GM04503 (cell line): ENCODE measurements at regions not wholly inside any gene's neighbourhood (a gene's known extent, or its start where the extent isn't known, plus 50 kb on each side); places are given as distances from the start of the nearest gene placed in this dataset.
"Not testable (repeated sequence)": the region's sequence is repeated elsewhere in the genome, so short reads cannot be mapped to it uniquely, and the experiment has no call there.

Source experiments
- DNase-seq: peaks from one replicate; pipeline ENCODE4 v3.0.0-alpha.2; 2012; ENCODE audit warnings: low read depth

DNA sequence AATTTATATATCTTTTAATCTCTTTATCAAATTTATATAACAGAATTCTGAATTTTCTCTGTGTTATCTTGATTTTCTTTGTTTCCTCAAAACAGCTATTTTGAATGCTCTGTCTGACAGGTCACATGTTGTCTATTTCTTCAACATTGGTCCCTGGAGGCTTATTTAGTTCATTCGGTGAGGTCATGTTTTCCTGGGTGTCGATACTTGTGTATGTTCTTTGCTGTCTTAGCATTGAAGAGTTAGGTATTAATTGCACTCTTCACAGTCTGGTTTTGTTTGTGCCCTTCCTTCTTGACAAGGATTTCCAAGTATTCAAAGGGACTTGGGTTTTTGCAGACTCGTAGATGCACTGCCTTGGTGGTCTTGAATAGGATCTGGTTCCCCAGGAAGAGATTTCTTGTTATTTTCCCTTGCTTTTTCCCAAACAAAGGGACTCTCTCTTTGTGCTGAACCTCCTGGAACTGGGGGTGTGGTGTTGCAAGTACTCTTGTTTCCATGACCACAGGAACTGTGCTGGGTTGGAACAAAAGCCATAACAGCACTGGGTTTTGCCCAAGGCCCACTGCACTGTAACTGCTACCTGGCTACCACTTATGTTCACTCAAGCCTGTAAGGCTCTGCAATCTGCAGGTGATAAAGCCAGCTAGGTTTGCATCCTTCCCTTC, 1483.0 kb downstream of the CDH8 start:
- DNase-seq = no peak

DNA sequence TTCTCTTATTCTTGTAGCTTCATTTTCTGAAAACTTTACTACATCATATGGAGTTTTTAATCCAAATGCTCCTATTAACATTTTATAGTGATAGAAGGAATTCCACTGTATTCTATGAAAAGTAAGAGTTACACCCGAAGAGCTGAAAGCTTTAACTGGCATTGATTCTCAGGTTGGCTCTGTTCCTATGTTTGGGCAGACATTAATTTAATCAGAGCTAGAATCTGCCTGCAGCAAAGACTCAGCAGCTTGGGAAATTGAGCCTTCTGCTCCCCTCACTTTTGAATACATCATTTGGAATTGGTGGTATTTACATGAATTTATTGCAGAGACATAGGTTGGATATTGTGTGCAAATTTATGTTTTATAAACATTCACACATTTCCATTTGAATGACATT, 1494.7 kb downstream of the CDH8 start:
- DNase-seq = no peak

DNA sequence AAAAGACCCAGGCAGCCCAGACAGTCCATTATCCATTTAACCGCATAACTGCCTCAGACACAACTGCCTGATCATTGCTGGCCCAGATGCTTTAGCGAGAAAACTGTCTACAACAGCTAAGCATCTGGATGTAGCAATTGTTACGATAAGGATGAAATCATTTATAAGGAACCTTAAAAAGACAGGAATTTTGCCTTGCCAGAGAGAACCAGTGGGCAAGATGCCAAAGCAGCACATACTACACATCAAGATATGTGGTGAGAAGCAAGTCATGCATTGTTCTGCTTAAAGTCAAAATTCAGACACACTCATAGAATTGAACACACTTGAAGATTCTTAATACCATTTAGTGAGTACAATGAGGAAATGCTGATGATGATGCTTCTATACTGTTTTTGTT, 1525.3 kb downstream of the CDH8 start:
- no peak for DNase-seq

DNA sequence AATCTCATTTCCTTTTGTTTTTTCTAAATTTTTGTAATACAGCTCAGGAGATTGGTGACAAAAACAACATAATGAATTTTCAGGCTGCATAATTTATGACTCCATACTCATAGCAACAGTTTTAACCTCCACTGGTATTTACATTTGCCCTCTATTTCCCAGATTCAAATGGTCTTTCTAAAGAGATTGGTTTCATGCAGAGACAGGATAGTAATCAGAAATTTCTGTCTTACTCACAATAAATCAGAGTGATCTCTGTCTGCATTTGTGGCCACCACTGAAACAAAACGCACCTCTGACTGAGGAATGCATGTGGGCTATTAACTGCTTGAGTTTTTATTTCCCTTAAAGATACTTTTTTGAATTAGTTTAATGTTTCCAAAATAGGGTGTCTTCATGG, 1526.0 kb downstream of the CDH8 start:
- no peak for DNase-seq

DNA sequence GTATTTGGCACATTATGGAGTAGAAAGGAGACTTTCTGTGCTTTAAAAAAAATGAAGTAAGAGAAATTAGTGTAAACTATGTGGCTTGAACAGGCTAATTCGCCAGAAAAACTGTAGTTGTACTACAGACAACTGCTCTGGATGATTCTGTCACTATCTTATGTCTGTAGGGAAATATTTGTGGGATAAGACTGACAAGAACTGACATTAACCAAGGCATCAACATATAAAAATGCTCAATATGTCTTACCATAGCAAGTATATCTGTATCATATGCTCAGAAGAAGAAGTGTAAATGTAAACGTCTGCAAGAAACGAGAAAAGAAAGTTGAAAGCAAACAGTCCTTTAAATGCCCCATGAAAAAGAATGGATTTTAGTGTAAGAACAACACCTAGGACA, 1545.0 kb downstream of the CDH8 start:
- no peak for DNase-seq

DNA sequence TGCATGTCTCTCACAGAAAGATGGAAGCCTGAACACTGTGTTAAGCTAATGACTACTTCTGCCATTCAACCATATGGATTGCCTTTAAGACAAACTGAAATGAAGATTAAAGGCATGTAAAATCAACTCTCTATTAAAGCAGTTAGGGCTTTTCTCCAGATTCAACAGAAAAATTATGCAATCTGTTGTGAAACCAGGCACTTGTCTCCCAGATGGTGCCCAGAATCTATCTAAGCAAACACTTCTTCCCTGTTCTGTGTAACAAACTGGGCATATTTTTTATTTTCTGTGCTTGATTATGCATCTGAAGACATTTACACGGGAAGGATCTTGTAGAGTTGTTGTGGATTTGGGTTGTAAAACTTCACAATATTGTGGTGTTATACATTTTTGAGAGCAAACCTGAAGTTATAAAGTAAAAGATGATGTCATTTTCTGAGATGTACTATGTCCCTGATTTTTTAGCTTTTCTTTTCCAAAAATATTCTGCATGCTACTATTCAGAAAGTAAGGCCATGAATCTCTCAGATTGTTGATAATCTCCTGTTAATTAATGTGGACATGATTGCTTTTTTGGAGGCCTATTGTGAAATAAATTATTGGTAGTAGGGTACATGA, 1550.3 kb downstream of the CDH8 start:
- no peak for DNase-seq

DNA sequence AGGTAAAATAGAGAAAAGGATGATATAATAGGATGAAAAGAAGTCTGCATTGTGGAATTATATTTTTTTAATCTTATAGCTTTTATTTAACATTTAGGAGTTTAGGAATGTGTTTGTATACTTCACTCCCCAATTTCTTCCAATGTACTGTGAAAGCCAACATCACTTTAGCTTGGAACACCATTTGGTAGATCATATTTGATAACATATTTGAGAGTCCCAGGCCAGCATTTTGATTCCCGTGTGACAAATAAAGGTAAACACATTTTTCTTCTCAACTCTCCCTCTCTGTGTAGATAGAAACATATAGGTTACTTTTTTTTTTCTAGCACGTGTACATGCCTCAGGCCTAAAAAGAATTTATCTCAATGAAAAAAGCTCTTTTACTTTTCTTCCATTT, 1551.3 kb downstream of the CDH8 start:
- DNase-seq = no peak

DNA sequence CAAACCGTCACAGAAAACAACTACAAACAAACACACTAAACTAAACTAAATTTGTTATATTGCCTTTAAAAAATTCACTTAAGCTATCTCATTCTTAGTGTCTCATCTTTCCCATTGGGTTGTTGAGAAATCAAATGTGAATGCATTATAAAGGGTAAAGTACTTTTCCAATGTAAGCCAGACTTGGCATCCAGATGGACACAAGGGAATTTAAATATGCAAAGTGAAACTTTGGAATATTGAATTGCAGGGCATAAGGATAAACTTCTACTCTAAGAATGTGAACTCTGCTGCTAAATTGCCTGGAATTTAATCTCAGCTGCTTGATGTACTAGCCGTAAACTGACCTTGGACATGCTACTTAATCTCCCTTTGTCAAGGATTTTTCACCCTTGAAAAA, 1554.6 kb downstream of the CDH8 start:
- no peak for DNase-seq

DNA sequence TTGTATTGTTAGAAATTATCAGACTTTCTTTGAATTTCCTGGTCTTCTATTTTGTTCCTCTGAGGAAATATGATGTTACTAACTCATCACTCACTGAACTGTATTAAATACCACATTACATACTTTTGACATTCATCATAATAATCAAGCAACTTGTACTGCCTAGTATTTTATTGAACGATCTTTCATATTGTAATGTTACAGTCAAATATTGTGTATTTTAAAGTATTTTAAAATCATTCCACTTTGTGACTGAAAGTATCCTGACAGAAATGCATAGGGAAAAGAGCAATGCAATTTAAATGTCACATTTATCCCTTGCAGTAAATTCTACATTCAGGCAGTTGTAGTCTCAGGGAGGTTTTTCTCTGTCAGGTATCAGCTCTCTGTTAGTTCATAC, 1557.4 kb downstream of the CDH8 start:
- no peak for DNase-seq

DNA sequence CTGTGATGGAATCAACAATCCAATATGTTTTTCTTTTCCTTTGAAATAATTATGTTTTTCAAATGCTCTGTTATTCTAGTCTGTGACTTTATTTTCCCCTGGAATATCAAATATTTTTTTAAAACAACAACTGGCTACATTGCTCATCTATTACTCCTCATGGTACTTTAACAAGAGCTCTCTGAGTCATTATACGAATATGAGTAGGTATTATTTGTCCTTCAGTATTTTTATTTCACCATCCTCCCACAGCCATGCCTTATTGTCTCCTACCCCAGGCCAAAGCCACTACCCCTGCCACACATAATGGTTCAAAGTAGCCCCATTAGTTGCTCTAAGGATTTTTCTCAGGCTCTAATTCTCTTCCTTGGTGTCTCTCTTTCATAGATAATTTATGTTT, 1572.3 kb downstream of the CDH8 start:
- no peak for DNase-seq

DNA sequence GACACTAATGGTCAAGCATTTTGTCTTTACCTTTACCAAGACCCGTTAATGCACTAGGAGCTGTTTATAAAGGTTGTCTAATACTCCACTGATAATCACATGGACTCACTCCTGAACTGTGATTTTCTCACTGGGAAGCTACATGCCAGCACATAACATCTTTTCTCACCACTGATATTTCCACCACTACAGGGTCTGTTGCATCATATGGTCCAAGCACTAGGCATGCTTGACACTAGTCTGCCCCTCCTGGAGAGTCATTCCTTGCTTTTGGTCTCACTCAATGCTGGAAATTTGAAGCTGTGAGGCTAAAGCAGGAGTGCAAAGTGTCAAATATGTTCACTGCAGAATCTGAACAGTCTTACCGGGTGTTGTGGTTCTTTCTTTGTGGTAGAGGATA, 1576.8 kb downstream of the CDH8 start:
- DNase-seq = no peak

DNA sequence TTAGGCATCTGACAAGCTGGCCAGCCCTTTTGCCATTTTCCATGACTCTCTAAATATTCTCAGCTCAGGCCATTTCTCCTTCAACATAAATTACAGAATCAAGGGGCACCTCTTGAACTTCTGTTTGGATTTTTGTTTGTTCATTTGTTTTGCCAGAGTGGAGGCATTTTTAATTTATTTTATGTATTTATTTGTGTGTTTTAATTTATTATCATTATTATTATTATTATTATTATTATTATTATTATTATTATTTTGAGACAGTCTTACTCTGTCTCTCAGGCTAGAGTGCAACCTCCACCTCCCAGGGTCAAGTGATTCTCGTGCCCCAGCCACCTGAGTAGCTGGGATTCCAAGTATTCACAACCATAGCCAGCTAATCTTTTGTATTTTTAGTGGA, 1578.0 kb downstream of the CDH8 start:
- no peak for DNase-seq

DNA sequence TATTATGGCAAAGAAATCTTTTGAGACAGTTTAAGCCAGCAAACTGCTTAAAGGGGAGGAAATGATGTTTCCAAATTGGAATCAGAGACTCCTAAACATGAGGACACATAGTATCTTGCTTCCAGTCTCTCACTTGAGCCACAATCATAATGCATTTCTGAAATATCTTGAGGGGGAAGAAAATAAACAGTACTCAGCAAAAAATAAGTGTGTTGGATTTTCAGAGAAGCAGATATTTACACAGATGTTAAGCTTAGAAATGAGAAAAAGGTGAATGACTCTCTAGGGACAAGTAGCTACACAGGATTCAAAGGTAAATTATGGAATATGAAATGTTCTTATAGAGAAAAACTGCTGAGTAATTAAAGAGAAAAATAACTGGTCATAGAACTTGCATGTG, 1583.6 kb downstream of the CDH8 start:
- DNase-seq = no peak

DNA sequence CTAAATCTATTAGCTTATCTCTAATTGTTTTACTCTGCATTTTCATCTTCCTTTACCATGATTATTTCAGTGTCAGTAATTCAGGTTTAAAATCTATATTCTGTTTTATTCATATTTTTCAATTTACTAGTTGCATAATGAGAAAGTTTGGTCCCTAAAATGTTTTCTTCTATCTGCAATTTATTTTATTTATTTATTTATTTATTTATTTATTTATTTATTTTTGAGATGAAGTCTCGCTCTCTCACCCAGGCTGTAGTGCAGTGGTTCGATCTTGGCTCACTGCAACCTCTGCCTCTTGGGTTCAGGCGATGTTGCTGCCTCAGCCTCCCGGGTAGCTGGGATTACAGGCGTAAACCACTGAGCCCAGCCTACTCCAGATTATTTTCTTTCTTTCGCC, 1597.3 kb downstream of the CDH8 start:
- no peak for DNase-seq

DNA sequence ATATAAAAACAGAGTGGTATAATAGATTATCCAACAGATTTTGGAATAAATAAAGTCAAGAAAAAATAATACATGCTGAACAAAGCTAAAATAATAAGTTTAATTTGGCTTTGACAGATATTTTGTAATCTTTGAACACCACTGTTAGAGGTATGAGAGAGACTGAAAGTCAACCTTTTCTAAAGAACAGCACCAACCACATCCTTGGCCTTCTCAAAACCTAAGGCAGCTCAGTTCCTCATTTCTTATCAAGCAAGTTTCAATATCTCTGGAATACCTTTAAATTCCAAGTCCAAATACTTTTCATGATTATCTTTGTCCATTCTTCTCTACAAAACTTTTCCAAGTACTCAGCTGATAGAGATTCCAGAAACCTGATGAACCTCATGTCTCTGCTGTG, 1603.8 kb downstream of the CDH8 start:
- DNase-seq = no peak

DNA sequence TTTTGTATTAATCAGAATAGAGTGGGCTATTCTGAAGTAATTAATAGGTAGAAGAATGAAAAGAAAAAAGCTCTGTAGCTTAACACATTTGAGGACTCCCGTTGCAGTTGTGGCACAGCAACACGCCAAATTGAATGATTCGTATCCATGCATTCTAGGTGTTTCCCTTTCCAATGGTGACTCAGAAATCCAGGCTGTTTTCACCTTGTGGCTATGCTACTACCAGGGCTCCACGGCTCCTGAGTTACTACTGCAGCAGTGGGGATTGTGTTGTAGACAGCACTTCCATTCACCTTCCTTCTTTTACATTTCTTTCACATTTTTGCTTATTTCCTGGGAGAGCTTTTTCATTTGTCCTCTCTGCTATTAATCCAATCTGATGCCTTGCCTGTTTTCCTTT, 1616.4 kb downstream of the CDH8 start:
- no peak for DNase-seq

DNA sequence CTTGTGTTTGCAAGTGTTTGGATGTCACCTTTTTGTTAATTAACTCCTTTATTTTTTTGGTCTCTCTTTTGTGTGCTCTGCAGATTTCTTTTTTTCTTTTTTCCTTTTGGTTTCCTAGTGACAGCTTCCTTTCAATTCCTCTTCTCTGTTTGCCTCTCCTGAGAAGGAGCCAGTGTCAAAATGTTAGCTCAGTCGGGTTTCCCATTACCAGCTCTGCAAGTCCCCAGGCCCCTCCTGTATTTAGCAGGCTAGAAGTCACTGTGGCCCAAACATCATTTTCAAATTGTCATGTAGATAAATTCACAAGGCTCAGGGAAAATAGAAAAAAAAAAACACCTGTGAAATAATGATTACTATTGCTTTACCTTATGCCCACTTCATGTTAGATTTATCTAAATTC, 1621.6 kb downstream of the CDH8 start:
- no peak for DNase-seq

DNA sequence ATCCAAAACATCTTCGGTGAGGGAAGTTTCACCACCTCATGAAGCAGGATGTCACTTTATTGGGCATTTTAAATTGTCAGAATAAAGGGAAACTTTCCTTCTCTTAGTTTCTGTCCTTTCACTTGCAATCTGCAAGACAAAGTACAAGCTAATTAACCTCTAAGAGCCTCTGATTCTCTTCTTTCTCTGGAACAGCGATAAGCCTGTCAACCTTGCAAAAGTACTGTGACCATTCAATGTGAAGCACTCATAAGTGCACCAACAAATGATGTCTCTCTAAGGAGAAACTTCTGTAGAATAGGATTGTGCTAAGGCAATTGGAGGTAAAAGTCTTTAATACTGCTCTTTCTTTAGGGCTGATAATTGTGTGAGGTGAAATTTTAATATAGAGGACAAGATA, 1622.3 kb downstream of the CDH8 start:
- no peak for DNase-seq

DNA sequence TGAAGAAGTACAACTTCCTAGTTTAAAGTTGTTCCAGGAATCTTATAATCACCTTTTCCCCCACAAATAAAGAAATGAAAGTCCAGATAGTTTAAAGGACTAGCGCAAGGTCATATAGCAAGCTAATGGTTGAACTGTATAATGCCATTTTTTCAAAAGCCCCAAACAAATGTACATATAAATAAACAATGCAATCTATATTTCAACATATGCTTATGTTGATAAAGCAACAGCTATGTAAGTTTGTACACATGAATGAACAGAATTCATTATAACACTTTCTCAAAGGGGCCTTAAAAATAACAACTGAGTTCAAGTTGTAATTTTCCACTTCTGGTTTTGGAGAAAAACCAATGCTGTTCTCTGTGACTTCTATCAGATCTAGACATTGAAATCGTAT, 1628.6 kb downstream of the CDH8 start:
- DNase-seq = no peak

DNA sequence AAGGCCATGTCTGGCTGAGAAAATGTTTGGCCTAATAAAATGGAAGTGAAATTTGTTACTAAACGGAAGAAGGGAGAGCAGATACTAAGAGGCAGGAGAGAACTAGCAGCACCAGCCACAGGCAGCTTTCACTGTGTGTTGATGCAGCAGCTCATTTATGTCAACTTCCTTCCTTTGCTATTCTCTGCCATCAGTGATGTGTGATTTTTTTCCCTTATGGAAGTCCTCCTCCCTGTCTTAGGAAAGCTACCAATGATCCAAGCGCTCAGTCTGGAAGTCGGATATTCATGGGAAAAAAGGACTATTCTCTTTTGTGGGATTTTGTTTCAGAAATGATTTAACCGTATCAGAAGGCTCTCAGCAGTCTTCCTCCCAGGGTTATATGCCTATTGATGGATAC, 1629.2 kb downstream of the CDH8 start:
- DNase-seq = no peak

DNA sequence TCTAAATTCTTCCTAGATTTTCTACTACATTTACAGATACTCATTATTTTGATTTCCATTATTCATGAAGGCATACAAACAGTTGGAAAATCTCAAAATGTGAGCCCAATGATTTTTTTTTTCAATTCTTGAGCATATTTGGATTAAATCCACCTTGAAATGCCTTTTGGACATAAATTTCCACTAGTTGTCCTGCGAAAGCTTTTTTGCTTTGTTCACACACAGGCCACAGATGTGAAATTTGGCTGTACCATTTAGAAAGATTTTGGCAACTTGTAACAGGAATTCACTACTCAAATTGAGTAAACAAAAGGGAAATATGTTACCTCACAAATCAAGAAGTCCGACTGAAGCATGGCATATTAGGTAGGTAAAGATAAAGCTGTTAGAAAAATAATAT, 1631.0 kb downstream of the CDH8 start:
- no peak for DNase-seq

DNA sequence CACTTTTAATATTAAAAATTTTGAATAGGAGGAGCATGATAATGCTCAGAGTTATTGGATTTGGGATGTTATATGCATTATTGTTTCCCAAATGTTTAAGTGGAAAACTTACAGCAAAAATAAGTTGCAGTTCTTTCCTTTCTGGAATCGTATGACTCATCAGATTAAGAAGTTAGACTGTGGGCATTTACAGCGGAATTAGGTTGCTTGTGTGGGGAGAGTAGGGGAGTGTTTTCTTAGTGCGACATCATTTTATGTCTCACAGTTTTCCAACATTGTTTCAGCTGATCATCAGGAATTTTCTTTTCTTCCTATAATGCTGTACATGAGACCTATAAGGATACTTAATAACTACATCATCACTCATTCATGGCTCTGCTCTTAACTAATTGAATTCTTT, 1631.8 kb downstream of the CDH8 start:
- no peak for DNase-seq

DNA sequence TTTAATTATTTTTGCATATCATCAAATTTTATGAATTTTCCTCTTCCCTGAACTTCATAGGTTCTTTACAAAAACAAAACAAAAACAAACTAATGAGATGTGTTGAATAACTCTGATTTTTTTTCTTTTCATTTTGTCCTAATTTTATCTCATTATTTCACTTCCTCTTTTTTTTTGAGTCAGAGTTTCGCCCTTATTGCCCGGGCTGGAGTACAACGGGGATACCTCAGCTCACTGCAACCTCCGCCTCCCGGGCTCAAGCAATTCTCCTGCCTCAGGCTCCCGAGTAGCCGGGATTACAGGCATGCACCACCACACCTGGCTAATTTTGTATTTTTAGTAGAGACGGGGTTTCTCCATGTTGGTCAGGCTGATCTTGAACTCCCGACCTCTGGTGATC, 1633.3 kb downstream of the CDH8 start:
- not testable (repeated sequence) for DNase-seq

DNA sequence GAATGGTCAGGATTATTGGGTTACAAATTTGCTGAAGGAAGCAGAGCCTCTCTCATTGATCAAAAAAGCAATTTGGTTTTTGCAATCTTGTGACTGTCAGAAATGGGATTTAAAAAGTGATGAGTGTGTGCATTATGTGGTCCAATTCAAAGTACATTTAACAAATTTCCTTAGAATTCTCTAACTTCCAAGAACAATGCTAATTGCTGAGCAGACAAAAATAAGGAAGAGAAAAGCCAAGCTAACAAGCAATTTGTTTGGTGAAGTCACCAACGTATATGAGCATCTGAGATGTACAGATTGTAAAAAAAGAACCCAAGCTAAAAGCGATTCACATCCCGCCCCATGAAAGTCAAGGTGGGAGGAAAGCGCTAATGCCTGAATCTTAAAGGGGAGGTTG, 1643.9 kb downstream of the CDH8 start:
- no peak for DNase-seq
